B cell (primary cell): ENCODE measurements at regions not wholly inside any gene's neighbourhood (a gene's known extent, or its start where the extent isn't known, plus 50 kb on each side); places are given as distances from the start of the nearest gene placed in this dataset.

Experiments used
- ATAC-seq: fragments of 200-7000 bp; cut with Tn5 transposase; one replicate; pipeline ENCODE4 v1.10.0; 2021; ENCODE audit warnings: low read depth, mild to moderate bottlenecking, moderate number of reproducible peaks, moderate library complexity
- CTCF ChIA-PET: fragments of 350-600 bp; sonication (Branson Sonifier 250); formaldehyde crosslinking; loops from one replicate; lab custom pipeline; 2021; ENCODE audit warnings: antibody characterized with exemption, inconsistent platforms; lab: Charles Lee
- POLR2A ChIA-PET: fragments of 350-600 bp; sonication (Branson Sonifier 250); formaldehyde crosslinking; loops from one replicate; lab custom pipeline; 2021; ENCODE audit warnings: antibody characterized with exemption; lab: Charles Lee
- DNase-seq: peaks from one replicate; pipeline ENCODE4 v3.0.0; 2013
- H2AFZ ChIP-seq: 2 replicates; pipeline ENCODE4 v1.6.1; 2012; ENCODE audit warnings: mild to moderate bottlenecking, low read depth, low read length; ENCODE audit not compliant: insufficient read depth, poor library complexity, severe bottlenecking
- H3K27ac ChIP-seq, 2 donors: 1 replicate in 1 of 2; 2 replicates in 1 of 2; pipeline ENCODE4 v1.5.1; 2012 to 2013; ENCODE audit warnings: low read length in 2 of 2, mild to moderate bottlenecking in 2 of 2, moderate library complexity in 1 of 2
- H3K27me3 ChIP-seq, 4 experiments: fragments of 200-600 bp in 1 of 4; sonication (generic) in 1 of 4; replicated peaks in 1 of 4; 1 replicate in 2 of 4; 2 replicates in 2 of 4; pipeline versions ENCODE4 v1.6.1 to v1.7.0; 2013 to 2016; ENCODE audit warnings: low read length in 3 of 4, mild to moderate bottlenecking in 2 of 4, mixed read lengths in 1 of 4, moderate library complexity in 1 of 4; ENCODE audit not compliant: insufficient read depth in 4 of 4, control insufficient read depth in 3 of 4; ENCODE audit errors: control extremely low read depth in 1 of 4
- H3K36me3 ChIP-seq, 2 experiments: replicated peaks in 1 of 2; 1 replicate in 1 of 2; 2 replicates in 1 of 2; pipeline versions ENCODE4 v1.6.1 to v1.7.1; 2013; ENCODE audit warnings: low read length in 1 of 2; ENCODE audit not compliant: insufficient read depth in 2 of 2, control insufficient read depth in 1 of 2; ENCODE audit errors: control extremely low read depth in 1 of 2, extremely low read depth in 1 of 2
- H3K4me1 ChIP-seq, 2 donors: fragments of 200-600 bp in 1 of 2; sonication (generic) in 1 of 2; 1 replicate in 1 of 2; 2 replicates in 1 of 2; pipeline versions ENCODE4 v1.5.1 to v1.6.1; 2013 to 2017; ENCODE audit warnings: low read length in 2 of 2; ENCODE audit not compliant: control insufficient read depth in 2 of 2, insufficient read depth in 2 of 2
- H3K4me2 ChIP-seq: replicated peaks from 2 replicates; pipeline ENCODE3; 2012; ENCODE audit warnings: mild to moderate bottlenecking, low read depth, low read length; ENCODE audit not compliant: poor library complexity, severe bottlenecking
- H3K4me3 ChIP-seq, 5 experiments: fragments of 200-600 bp in 1 of 5; sonication (generic) in 1 of 5; 1 replicate in 3 of 5; 2 replicates in 2 of 5; pipeline versions ENCODE4 v1.5.1 to v1.7.0; 2011 to 2016; ENCODE audit warnings: low read length in 4 of 5, mild to moderate bottlenecking in 4 of 5, low read depth in 2 of 5, control low read depth in 1 of 5, moderate library complexity in 1 of 5; ENCODE audit not compliant: insufficient read depth in 1 of 5; ENCODE audit errors: control extremely low read depth in 1 of 5, extremely low read depth in 1 of 5
- H3K79me2 ChIP-seq: fragments of 200-600 bp; sonication (generic); one replicate; pipeline ENCODE4 v1.6.0; 2016; ENCODE audit warnings: low read length; ENCODE audit not compliant: control insufficient read depth, insufficient read depth
- H3K9ac ChIP-seq: fragments of 200-600 bp; sonication (generic); 2 replicates; pipeline ENCODE4 v1.6.1; 2017; ENCODE audit warnings: mild to moderate bottlenecking, low read length, moderate library complexity
- H3K9me3 ChIP-seq, 3 donors: one replicate each; pipeline versions ENCODE4 v1.6.1 to v1.7.1; 2013; ENCODE audit warnings: low read length in 2 of 3; ENCODE audit not compliant: control insufficient read depth in 2 of 3, insufficient read depth in 1 of 3; ENCODE audit errors: control extremely low read depth in 1 of 3
- H4K20me1 ChIP-seq: 2 replicates; pipeline ENCODE4 v1.6.0; 2012; ENCODE audit warnings: mild to moderate bottlenecking, low read length; ENCODE audit not compliant: insufficient read depth, control insufficient read depth, poor library complexity, severe bottlenecking
- H3K27ac Mint-ChIP-seq: one replicate; pipeline ENCODE4 v1.8.0; 2021; ENCODE audit warnings: mixed read lengths
- H3K27me3 Mint-ChIP-seq: one replicate; pipeline ENCODE4 v1.8.0; 2021; ENCODE audit warnings: mixed read lengths
- H3K4me1 Mint-ChIP-seq: one replicate; pipeline ENCODE4 v1.8.0; 2021; ENCODE audit warnings: mixed read lengths
- H3K4me3 Mint-ChIP-seq: one replicate; pipeline ENCODE4 v1.8.0; 2021; ENCODE audit warnings: mixed read lengths
- H3K9me3 Mint-ChIP-seq: one replicate; pipeline ENCODE4 v1.8.0; 2022; ENCODE audit warnings: mixed read lengths; ENCODE audit not compliant: insufficient read depth
- CTCF ChIP-seq: fragments of 200-600 bp; IDR thresholded peaks from one replicate; pipeline ENCODE4 v1.8.0; 2022; ENCODE audit warnings: antibody characterized with exemption, mild to moderate bottlenecking
- EZH2 ChIP-seq: IDR thresholded peaks from 2 replicates; pipeline ENCODE4 v1.6.1; 2012; ENCODE audit warnings: borderline replicate concordance, low read depth, mild to moderate bottlenecking, moderate library complexity, low read length; ENCODE audit not compliant: insufficient read depth, poor library complexity, severe bottlenecking
- WGBS: methylation state at CpG from one replicate; pipeline ENCODE4 v1.1.5; 2013; ENCODE audit warnings: missing lambda C conversion rate; ENCODE audit not compliant: insufficient coverage; 5-methylcytosine and 5-hydroxymethylcytosine counted together
- intact Hi-C: fragments of 100-400 bp; cut with micrococcal nuclease; formaldehyde crosslinking; loops from one replicate; pipeline ENCODE4 v1.10.0; 2022

DNA sequence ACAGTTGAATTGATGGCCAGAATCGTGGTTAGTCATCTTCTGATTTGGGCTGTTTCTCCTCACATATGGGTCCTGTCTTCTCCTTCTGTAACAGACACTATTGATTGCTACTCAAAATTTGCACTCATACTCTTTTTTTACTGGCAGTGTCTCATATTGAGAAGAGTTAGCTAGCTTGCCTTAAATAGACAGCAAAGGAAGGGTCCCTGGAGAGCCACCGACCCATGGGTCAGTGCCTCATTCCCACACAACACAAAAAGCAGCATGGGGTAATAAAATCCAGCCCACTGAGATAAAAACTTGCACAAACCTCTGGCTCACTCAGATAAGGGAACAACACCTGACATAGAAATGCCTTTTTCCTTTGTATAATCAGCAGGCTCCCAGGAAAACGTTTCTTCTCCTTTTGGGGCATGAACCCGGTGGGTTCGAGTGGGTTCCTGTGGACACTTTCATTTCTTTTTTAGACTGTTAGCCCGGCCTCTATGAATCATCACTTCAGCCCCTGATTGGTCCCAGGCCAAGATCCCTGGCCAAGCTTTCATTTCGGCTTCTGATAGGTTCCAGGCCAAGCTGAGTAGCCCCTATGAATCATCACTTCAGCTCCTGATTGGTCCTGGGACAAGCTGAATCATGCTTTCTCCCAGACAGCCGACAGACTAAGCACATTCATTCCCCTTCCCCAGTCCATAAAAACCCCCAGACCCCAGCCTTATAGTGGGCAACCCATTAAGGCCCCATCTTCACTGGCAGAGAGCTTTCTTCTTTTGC, 408.1 kb downstream of the DCAF12L2 start:
- CTCF ChIA-PET: no interaction called here
- H3K9me3 Mint-ChIP-seq: no peaks in the 10 kb centered on the region
- no peak for DNase-seq
- POLR2A ChIA-PET: no interaction called here
- H3K9ac ChIP-seq: no peak overlapping the region
- no peak for ATAC-seq
- H4K20me1 ChIP-seq: no peaks in the 10 kb centered on the region
- intact Hi-C loops: no loop called here
- H3K9me3 ChIP-seq: no peaks in the 10 kb centered on the region
- 78% methylated on average over 5 of the region's 8 CpGs for WGBS
- H3K4me3 ChIP-seq: no peak overlapping the region
- H3K4me1 ChIP-seq: no peaks in the 10 kb centered on the region
- no peaks in the 10 kb centered on the region for H3K27me3 ChIP-seq
- H3K27ac Mint-ChIP-seq: no peak overlapping the region
- no peaks in the 10 kb centered on the region for H3K4me1 Mint-ChIP-seq
- TF ChIP-seq CTCF (no peak), EZH2 (no peak)
- no peak overlapping the region for H2AFZ ChIP-seq
- no peaks in the 10 kb centered on the region for H3K79me2 ChIP-seq
- H3K4me3 Mint-ChIP-seq: no peak overlapping the region
- no peak overlapping the region for H3K27ac ChIP-seq
- H3K4me2 ChIP-seq: no peak overlapping the region
- H3K27me3 Mint-ChIP-seq: no peaks in the 10 kb centered on the region
- H3K36me3 ChIP-seq: no peaks in the 10 kb centered on the region

DNA sequence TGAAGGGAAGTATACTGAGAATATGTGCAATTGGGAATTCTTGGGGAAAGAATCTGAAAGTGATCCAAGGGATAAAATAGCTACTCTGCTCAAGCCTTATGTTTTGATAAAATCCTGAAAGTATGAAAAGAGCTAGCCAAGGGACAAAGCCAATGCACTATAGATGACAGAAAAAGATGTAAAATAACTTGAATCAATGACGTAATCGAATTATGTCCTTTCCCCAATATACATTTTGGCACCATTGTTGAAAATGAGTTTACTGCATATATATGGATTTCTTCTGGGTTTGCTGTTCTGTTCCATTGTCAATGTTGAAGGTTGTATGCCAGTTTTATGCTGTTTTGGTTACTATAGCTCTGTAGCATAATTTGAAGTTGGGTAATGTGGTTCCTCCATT, 407.3 kb downstream of the DCAF12L2 start:
- DNase-seq (no peak), ATAC-seq (no peak)
- H3K27me3 Mint-ChIP-seq: no peaks in the 10 kb centered on the region
- no peak overlapping the region for H2AFZ ChIP-seq
- intact Hi-C loops: no loop called here
- H3K9me3 ChIP-seq: no peaks in the 10 kb centered on the region
- no peaks in the 10 kb centered on the region for H3K9me3 Mint-ChIP-seq
- H4K20me1 ChIP-seq: no peaks in the 10 kb centered on the region
- ChIA-PET POLR2A (no interaction called here), CTCF (no interaction called here)
- no peaks in the 10 kb centered on the region for H3K79me2 ChIP-seq
- no peaks in the 10 kb centered on the region for H3K4me1 Mint-ChIP-seq
- no peaks in the 10 kb centered on the region for H3K27me3 ChIP-seq
- H3K4me1 ChIP-seq: no peaks in the 10 kb centered on the region
- H3K4me3 Mint-ChIP-seq: no peak overlapping the region
- whole genome bisulfite sequencing: no CpG with 5 or more reads among the region's 2 CpGs
- no peak for TF ChIP-seq CTCF
- no peak for TF ChIP-seq EZH2
- H3K27ac ChIP-seq: no peak overlapping the region
- H3K27ac Mint-ChIP-seq: no peak overlapping the region
- H3K36me3 ChIP-seq: no peaks in the 10 kb centered on the region
- no peak overlapping the region for H3K9ac ChIP-seq
- H3K4me3 ChIP-seq: no peak overlapping the region
- no peak overlapping the region for H3K4me2 ChIP-seq
